K562 (cell line): ENCODE measurements at regions not wholly inside any gene's neighbourhood (a gene's known extent, or its start where the extent isn't known, plus 50 kb on each side); places are given as distances from the start of the nearest gene placed in this dataset.

ENCODE experiments used
- CBFA2T3 ChIP-seq: fragments of 450-650 bp; IDR thresholded peaks from 2 replicates; pipeline ENCODE4 v1.6.1; 2017
- CLOCK ChIP-seq: fragments of 250-450 bp; sonication (Bioruptor Pico); IDR thresholded peaks from 2 replicates; pipeline ENCODE4 v1.4.0; 2020; ENCODE audit warnings: mild to moderate bottlenecking, moderate library complexity, borderline replicate concordance
- E2F8 ChIP-seq: fragments of 450-650 bp; IDR thresholded peaks from 2 replicates; pipeline ENCODE4 v1.7.1; 2018; ENCODE audit warnings: mild to moderate bottlenecking, low read depth; ENCODE audit not compliant: partially characterized antibody
- ETS1 ChIP-seq: conservative IDR thresholded peaks from 2 replicates; pipeline ENCODE4 v1.6.1; 2011; ENCODE audit warnings: low read depth, mild to moderate bottlenecking, low read length; ENCODE audit not compliant: control insufficient read depth
- ETV5 ChIP-seq: sonication (generic); formaldehyde crosslinking; IDR thresholded peaks from 2 replicates; pipeline ENCODE4 v1.4.0; 2020; ENCODE audit warnings: low read depth, mild to moderate bottlenecking, missing genetic modification reagents
- IRF1 ChIP-seq: sonication (generic); formaldehyde crosslinking; IDR thresholded peaks from 2 replicates; pipeline ENCODE4 v1.8.0; 2022; ENCODE audit warnings: missing genetic modification reagents, mild to moderate bottlenecking, borderline replicate concordance
- KDM5B ChIP-seq: fragments of 200-600 bp; sonication (generic); IDR thresholded peaks from 2 replicates; pipeline ENCODE4 v1.6.1; 2012; ENCODE audit warnings: low read depth, mild to moderate bottlenecking, moderate library complexity, low read length, control low read depth, inconsistent platforms; ENCODE audit not compliant: insufficient replicate concordance
- NCOA1 ChIP-seq: fragments of 450-650 bp; IDR thresholded peaks from 2 replicates; pipeline ENCODE4 v1.6.1; 2016; ENCODE audit warnings: low read depth
- NCOA6 ChIP-seq: fragments of 450-650 bp; IDR thresholded peaks from 2 replicates; pipeline ENCODE4 v1.6.1; 2017; ENCODE audit warnings: mild to moderate bottlenecking
- NFIC ChIP-seq: fragments of 450-650 bp; IDR thresholded peaks from 2 replicates; pipeline ENCODE4 v1.6.1; 2017; ENCODE audit warnings: mild to moderate bottlenecking, inconsistent platforms
- SIRT6 ChIP-seq: IDR thresholded peaks from one replicate; pipeline ENCODE4 v1.6.1; 2012; ENCODE audit warnings: low read depth, mild to moderate bottlenecking, control low read depth, inconsistent platforms, low read length, moderate library complexity
- SMARCA4 ChIP-seq: fragments of 450-650 bp; IDR thresholded peaks from 2 replicates; pipeline ENCODE4 v1.6.1; 2016
- THRA ChIP-seq: fragments of 450-650 bp; IDR thresholded peaks from 2 replicates; pipeline ENCODE4 v1.6.1; 2017; ENCODE audit warnings: mild to moderate bottlenecking, moderate library complexity
- TRIM24 ChIP-seq, 2 experiments: fragments of 450-650 bp; IDR thresholded peaks; 2 replicates each; pipeline ENCODE4 v1.6.1; 2016
- ZNF165 ChIP-seq: fragments of 250-450 bp; sonication (Bioruptor Pico); IDR thresholded peaks from 2 replicates; pipeline ENCODE4 v1.4.0; 2020; ENCODE audit warnings: borderline replicate concordance
- ZNF280B ChIP-seq: fragments of 250-450 bp; sonication (Bioruptor Pico); IDR thresholded peaks from 2 replicates; pipeline ENCODE4 v1.5.1; 2021; ENCODE audit warnings: mild to moderate bottlenecking

- TF ChIP-seq CLOCK (CRISPR knock-in tag) (no peak), CBFA2T3 (peak; percentile 83), E2F8 (no peak), ETV5 (CRISPR knock-in tag) (no peak), THRA (no peak), ZNF165 (CRISPR knock-in tag) (no peak), SIRT6 (no peak), KDM5B (no peak), NCOA1 (no peak), ETS1 (no peak), IRF1 (CRISPR knock-in tag) (no peak), ZNF280B (CRISPR knock-in tag) (no peak), TRIM24 (IDR thresholded peaks at IDR 0.05) (peak; percentile 43 to 48; a peak in 1 of 4 replicates), NCOA6 (no peak), NFIC (0 out of 2 replicates have a peak, but pooled peaks have one; percentile 30), SMARCA4 (no peak)
These were observed 1436.4 kb downstream of the UQCRFS1 start (continued) for GRCh38 chr19:27776524-27776923.
